K562 (cell line): ENCODE measurements at regions not wholly inside any gene's neighbourhood (a gene's known extent, or its start where the extent isn't known, plus 50 kb on each side); places are given as distances from the start of the nearest gene placed in this dataset.

Experiments used
- ATAC-seq: fragments of 200-7000 bp; cut with Tn5 transposase; 3 replicates; pipeline ENCODE4 v1.9.1; 2020; ENCODE audit warnings: moderate library complexity
- BruUV-seq: library from RNA; stranded (reverse); fragments of 400-500 nt; replicated peaks from 2 replicates; lab custom pipeline; 2021; lab: Mats Ljungman, UMichigan
- CTCF ChIA-PET: fragments of 300-600 bp; formaldehyde crosslinking; extraction: SDS; loops from one replicate; lab custom pipeline; 2021; ENCODE audit warnings: low intra/inter-chr PET ratio; lab: Yijun Ruan, JAX
- POLR2A ChIA-PET: fragments of 300-600, 350-650 bp; sonication (Branson Sonifier 250); formaldehyde crosslinking; extraction: SDS; loops from one replicate; lab custom pipeline; 2021; ENCODE audit warnings: antibody characterized with exemption, inconsistent platforms; lab: Yijun Ruan, JAX
- DNase-seq, 4 experiments: peaks; one replicate each; pipeline versions ENCODE4 v3.0.0 to v3.0.0-alpha.2; 2011 to 2018; ENCODE audit warnings: low spot score in 3 of 4, mixed read lengths in 3 of 4; ENCODE audit errors: extremely low read depth in 1 of 4
- FAIRE-seq: peaks from 2 replicates; lab custom pipeline; 2011; peaks lifted over from hg19 to GRCh38; lab: Jason Lieb, UNC
- H2AFZ ChIP-seq: 2 replicates; pipeline ENCODE4 v1.6.0; 2011; ENCODE audit warnings: low read depth, low read length, control low read depth, inconsistent platforms
- H3K27ac ChIP-seq: fragments of 200-600 bp; 3 replicates; pipeline ENCODE4 v1.8.0; 2011; ENCODE audit warnings: low read depth, mild to moderate bottlenecking, control low read depth, inconsistent platforms, low read length, moderate library complexity, mixed read lengths; ENCODE audit errors: extremely low read depth
- H3K27me3 ChIP-seq, 2 experiments: fragments of 300-600 bp in 1 of 2; 2 replicates in 1 of 2; 3 replicates in 1 of 2; pipeline versions ENCODE4 v1.6.0 to v1.8.0; 2011; ENCODE audit warnings: inconsistent platforms in 2 of 2, low read length in 2 of 2, mild to moderate bottlenecking in 1 of 2, mixed read lengths in 1 of 2, moderate library complexity in 1 of 2; ENCODE audit not compliant: control insufficient read depth in 2 of 2, insufficient read depth in 2 of 2
- H3K36me3 ChIP-seq: fragments of 300-600 bp; 3 replicates; pipeline ENCODE4 v1.8.0; 2011; ENCODE audit warnings: mild to moderate bottlenecking, low read length, inconsistent platforms; ENCODE audit not compliant: control insufficient read depth, insufficient read depth
- H3K4me1 ChIP-seq, 2 experiments: fragments of 200-600 bp in 1 of 2; replicated peaks in 1 of 2; 2 replicates in 1 of 2; 3 replicates in 1 of 2; pipeline versions ENCODE4 v1.5.1 to v1.8.0; 2011; ENCODE audit warnings: inconsistent platforms in 2 of 2, low read length in 2 of 2, mild to moderate bottlenecking in 1 of 2, mixed read lengths in 1 of 2, moderate library complexity in 1 of 2; ENCODE audit not compliant: control insufficient read depth in 2 of 2, insufficient read depth in 2 of 2
- H3K4me2 ChIP-seq: 2 replicates; pipeline ENCODE4 v1.6.1; 2011; ENCODE audit warnings: low read length, control low read depth, inconsistent platforms, mixed read lengths; ENCODE audit not compliant: insufficient read depth
- H3K4me3 ChIP-seq: fragments of 200-600 bp; sonication (generic), shearing (Covaris generic); 2 replicates; pipeline ENCODE4 v1.5.1; 2016; ENCODE audit warnings: control low read depth, inconsistent platforms
- H3K79me2 ChIP-seq: fragments of 200-600 bp; 3 replicates; pipeline ENCODE4 v1.8.0; 2011; ENCODE audit warnings: low read length, inconsistent platforms; ENCODE audit not compliant: control insufficient read depth, insufficient read depth
- H3K9ac ChIP-seq, 2 experiments: 2 replicates each; pipeline versions ENCODE4 v1.6.0 to v1.6.1; 2011; ENCODE audit warnings: low read depth in 2 of 2, low read length in 2 of 2, control low read depth in 1 of 2, inconsistent platforms in 1 of 2, mild to moderate bottlenecking in 1 of 2, mixed read lengths in 1 of 2; ENCODE audit not compliant: insufficient read depth in 1 of 2
- H3K9me1 ChIP-seq: one replicate; pipeline ENCODE4 v1.6.0; 2011; ENCODE audit warnings: inconsistent platforms, mild to moderate bottlenecking, low read length, moderate library complexity; ENCODE audit not compliant: control insufficient read depth, insufficient read depth
- H3K9me3 ChIP-seq: replicated peaks from 2 replicates; pipeline ENCODE4 v1.5.1; 2011; ENCODE audit warnings: low read depth, low read length, inconsistent platforms; ENCODE audit not compliant: control insufficient read depth, insufficient read depth
- H4K20me1 ChIP-seq: replicated peaks from 2 replicates; pipeline ENCODE4 v1.6.1; 2011; ENCODE audit warnings: low read length, inconsistent platforms, mixed read lengths; ENCODE audit not compliant: control insufficient read depth, insufficient read depth
- ILF3 ChIP-seq: fragments of 450-650 bp; IDR thresholded peaks from 2 replicates; pipeline ENCODE4 v1.6.1; 2018; ENCODE audit warnings: antibody characterized with exemption, mild to moderate bottlenecking, moderate library complexity, borderline replicate concordance
- WGBS: fragments of 100-300 bp; shearing (Covaris generic); methylation state at CpG from one replicate; pipeline ENCODE4 v1.1.6; 2016; ENCODE audit warnings: low coverage, mixed read lengths; ENCODE audit not compliant: insufficient coverage; ENCODE audit errors: missing lambda C conversion rate; 5-methylcytosine and 5-hydroxymethylcytosine counted together
- in situ Hi-C: fragments of 300-500 bp; cut with MboI; formaldehyde crosslinking; loops from 4 replicates; pipeline ENCODE4 v1.15.0; 2018; ENCODE audit warnings: inconsistent platforms, mixed read lengths
- intact Hi-C: fragments of 100-400 bp; cut with micrococcal nuclease; formaldehyde crosslinking; loops from 2 replicates; pipeline ENCODE4 v1.14.2; 2022
- TF ChIP-seq, protein P1 (sequence below), 3 experiments: fragments of 200-800 bp in 1 of 3; fragments of 250-450 bp in 1 of 3; fragments of 450-650 bp in 1 of 3; sonication (Bioruptor Pico) in 1 of 3; sonication (Bioruptor generic) in 1 of 3; formaldehyde crosslinking in 1 of 3; IDR thresholded peaks; 2 replicates each; pipeline versions ENCODE4 v1.6.1 to v1.8.0; 2016 to 2022; ENCODE audit warnings: mild to moderate bottlenecking in 2 of 3, missing genetic modification characterization in 2 of 3, missing compliant biosample characterization in 1 of 3, moderate library complexity in 1 of 3

GRCh38 chr20:48105526-48105925 lies 320.2 kb upstream of the SULF2 start:
- H3K9me1 ChIP-seq: peaks cover 4% of the 10 kb centered on the region
- BruUV-seq: no TSS peak
- in situ Hi-C loops (no loop called here), intact Hi-C loops (no loop called here)
- TF ChIP-seq, protein P1, sequence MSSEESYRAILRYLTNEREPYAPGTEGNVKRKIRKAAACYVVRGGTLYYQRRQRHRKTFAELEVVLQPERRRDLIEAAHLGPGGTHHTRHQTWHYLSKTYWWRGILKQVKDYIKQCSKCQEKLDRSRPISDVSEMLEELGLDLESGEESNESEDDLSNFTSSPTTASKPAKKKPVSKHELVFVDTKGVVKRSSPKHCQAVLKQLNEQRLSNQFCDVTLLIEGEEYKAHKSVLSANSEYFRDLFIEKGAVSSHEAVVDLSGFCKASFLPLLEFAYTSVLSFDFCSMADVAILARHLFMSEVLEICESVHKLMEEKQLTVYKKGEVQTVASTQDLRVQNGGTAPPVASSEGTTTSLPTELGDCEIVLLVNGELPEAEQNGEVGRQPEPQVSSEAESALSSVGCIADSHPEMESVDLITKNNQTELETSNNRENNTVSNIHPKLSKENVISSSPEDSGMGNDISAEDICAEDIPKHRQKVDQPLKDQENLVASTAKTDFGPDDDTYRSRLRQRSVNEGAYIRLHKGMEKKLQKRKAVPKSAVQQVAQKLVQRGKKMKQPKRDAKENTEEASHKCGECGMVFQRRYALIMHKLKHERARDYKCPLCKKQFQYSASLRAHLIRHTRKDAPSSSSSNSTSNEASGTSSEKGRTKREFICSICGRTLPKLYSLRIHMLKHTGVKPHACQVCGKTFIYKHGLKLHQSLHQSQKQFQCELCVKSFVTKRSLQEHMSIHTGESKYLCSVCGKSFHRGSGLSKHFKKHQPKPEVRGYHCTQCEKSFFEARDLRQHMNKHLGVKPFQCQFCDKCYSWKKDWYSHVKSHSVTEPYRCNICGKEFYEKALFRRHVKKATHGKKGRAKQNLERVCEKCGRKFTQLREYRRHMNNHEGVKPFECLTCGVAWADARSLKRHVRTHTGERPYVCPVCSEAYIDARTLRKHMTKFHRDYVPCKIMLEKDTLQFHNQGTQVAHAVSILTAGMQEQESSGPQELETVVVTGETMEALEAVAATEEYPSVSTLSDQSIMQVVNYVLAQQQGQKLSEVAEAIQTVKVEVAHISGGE (CRISPR knock-in tag; IDR thresholded peaks at IDR 0.05): peak in 1 of 3 experiments; percentile 41; a peak in 1 of 6 replicates
- TF ChIP-seq ILF3: no peak
- no peaks in the 10 kb centered on the region for H3K79me2 ChIP-seq
- no peak overlapping the region for H3K4me2 ChIP-seq
- no peak overlapping the region for H3K9ac ChIP-seq
- POLR2A ChIA-PET: no interaction called here
- H4K20me1 ChIP-seq: no peaks in the 10 kb centered on the region; the same call in 1 of the 2 replicates
- DNase-seq: no peak
- no peak for ATAC-seq
- no peaks in the 10 kb centered on the region for H3K36me3 ChIP-seq
- no peak overlapping the region for H2AFZ ChIP-seq
- no peaks in the 10 kb centered on the region for H3K27me3 ChIP-seq
- H3K4me3 ChIP-seq: no peak overlapping the region
- no peak for FAIRE-seq
- CTCF ChIA-PET: no interaction called here
- H3K4me1 ChIP-seq: no peaks in the 10 kb centered on the region; a peak in 1 of 5 replicates
- WGBS: 2% methylated on average over 11 of the region's 11 CpGs
- no peak overlapping the region for H3K27ac ChIP-seq
- no peaks in the 10 kb centered on the region for H3K9me3 ChIP-seq
